DMS153 treated with DMSO at 0.1 percent for 48 hours (cell line): ENCODE measurements at regions not wholly inside any gene's neighbourhood (a gene's known extent, or its start where the extent isn't known, plus 50 kb on each side); places are given as distances from the start of the nearest gene placed in this dataset.

Experiments used
- DNase-seq: peaks from one replicate; lab custom pipeline; 2025; ENCODE audit not compliant: unreplicated experiment; lab: John Stamatoyannopoulos, UW

DNA sequence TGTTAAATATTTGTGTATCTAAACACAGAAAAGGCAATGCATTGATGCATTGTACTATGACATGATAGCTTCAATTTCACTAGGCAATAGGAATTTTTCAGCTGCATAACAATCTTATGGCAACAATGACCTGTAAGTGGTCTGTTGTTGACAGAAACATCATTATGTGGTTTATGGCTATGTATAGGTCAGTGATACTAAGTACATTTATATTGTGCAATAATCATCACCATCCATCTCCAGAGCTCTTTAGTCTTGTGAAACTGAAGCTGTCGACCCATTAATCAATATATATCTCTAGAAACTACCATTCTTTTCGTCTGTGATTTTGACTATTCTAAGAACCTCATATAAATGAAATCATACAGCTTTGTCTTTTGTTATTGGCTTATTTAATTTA lies 200.1 kb upstream of the ZNF717 start:
- no peak for DNase-seq

DNA sequence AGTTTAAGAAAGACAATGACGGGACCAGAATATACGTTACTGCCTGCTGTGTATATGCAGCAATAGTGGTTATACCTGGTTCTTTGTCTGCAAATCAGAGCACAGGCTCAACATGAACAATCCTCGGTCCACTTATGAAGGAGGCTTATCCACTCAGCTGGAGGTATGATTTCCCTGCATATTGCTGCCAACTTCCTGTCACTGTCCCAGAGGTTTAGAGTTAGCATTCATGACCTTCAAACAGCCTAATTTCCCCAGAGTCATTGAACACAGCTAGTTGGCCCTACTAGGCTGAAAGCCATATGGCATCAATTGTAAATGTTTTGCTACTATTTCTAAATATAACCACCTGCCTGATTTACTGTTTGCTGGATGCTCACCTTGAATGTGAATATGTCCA lies 224.9 kb upstream of the ZNF717 start:
- DNase-seq = no peak

DNA sequence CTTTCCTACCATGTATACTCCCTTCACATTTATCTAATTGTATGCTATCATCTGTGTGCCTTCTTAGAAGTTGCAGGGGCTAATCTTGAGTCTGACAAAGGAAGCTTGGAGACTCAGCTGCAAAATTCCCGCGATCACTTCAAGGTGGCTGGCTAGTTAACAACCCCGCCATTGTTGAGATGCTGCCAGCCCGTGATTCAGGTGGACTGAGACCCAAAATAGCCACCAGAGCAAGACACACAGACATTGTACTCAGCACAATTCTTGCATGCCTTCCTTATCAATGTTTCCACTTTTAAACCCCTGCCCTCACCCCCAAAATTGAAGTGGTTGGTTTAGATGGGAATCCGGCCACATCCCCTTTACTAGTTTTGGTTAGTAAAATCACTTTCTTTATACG lies 225.8 kb upstream of the ZNF717 start:
- no peak for DNase-seq

GRCh38 chr3:76015496-76015895 lies 230.1 kb upstream of the ZNF717 start:
- DNase-seq = no peak

- no peak for DNase-seq
Measured at GRCh38 chr3:76016111-76016510, 230.8 kb upstream of the ZNF717 start.

DNA sequence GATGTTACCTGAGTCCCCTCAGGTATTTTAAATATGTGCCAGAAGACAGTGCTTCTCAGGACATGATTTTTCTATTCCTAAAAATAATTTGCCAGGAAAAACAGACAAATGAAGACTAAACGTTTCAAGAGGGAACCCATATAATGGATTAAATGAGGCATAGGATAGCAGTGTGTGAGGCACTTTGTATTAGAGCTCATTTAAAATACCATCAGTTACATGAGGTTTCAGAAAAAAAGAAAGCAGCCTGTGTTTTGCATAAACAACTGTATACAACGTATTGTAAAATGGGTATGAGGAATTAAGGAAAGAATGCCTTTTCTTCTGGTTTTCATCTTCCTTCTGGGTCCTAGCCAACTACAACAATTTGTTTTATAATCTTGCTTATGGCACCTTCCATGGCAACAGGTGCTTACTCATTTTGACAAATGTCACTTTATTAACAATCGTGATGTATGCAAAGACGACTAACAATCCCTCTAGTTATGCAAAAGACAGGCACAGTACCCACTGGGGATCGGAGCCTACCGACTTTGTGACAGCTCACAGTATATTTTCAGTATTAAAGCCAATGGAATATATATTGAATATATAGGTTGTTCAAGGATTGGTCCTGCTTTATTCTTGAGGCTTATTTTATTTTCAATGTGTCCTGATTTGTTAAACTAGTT lies 231.6 kb upstream of the ZNF717 start:
- no peak for DNase-seq

DNA sequence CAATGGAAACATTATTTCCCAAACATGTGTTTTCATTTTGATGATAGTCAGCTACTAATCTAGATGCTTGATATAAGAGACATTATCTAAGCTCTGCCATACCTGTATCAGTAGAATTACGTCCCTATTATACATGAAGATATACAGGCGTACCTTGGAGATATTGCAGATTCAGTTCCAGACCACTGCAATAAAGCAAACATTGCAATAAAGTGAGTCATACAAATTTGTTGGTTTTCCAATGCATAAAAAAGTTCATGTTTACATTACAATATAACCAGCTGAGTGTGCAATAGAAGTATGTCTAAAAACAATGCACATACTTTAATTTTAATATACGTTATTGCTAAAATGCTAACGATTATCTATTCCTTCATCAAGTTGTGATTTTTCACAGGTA lies 236.0 kb upstream of the ZNF717 start:
- no peak for DNase-seq

GRCh38 chr3:76024640-76025039 lies 239.3 kb upstream of the ZNF717 start:
- no peak for DNase-seq

DNA sequence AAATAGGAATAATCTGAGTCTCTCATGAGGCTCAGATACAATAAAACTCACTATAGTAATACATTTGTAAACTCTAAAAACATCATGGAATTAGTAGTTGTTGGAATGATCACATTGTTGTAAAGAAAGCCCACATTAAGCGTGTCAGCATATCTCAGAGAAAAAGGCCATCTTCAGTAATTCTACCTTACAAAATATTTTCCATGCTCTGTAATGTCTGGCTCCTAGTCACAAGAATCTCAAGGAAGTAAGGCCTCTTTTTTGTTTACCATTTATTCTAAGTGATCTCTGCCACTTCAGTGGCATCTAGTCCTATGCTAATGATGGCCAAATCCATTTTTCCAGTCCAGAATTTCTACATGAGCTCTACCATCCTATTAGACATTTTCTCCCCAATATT lies 240.2 kb upstream of the ZNF717 start:
- no peak for DNase-seq

- no peak for DNase-seq
Measured at GRCh38 chr3:76026379-76026778, 241.0 kb upstream of the ZNF717 start.

GRCh38 chr3:76028774-76029173 lies 243.4 kb upstream of the ZNF717 start:
- no peak for DNase-seq

GRCh38 chr3:76034649-76035048 lies 249.3 kb upstream of the ZNF717 start:
- DNase-seq = no peak

- no peak for DNase-seq
Measured at GRCh38 chr3:76035117-76035516, 249.8 kb upstream of the ZNF717 start.

DNA sequence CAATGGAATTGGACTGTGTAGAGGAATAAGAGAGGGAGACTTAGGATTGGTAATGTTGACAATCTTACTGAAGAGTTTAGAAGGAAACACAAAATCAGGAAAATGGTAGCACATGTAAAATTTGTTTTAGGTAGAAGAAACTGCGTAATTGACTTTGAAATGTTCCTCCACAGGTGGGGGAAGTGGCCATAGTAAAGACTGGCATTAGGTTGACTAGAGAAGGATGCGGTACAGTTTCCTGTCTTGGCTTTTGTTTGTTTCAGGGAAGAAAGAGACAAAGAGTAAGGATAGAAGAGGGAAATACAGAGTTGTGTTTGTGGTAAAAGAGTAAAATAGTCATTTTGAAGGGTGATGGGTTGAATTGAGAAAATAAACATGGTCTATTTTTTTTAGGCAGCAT lies 253.6 kb upstream of the ZNF717 start:
- DNase-seq = no peak

DNA sequence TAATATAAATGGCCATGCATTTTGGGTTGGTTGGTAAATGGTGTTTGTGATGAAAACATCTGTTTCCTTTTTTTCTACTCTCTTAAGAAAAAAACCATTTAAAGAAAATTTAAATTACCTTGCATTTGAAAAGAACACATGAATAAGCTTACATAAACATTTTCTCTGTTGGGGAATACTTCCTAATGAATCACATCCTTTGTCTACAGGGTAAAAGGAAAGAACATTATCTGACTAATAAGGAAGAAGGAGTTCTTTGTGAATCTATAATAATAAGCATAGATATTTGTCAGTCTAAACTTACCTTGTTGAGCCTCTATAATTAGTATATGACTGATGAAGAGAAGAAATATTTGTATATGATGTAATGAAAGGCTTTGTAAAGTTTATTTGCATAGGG lies 254.1 kb upstream of the ZNF717 start:
- DNase-seq = no peak

DNA sequence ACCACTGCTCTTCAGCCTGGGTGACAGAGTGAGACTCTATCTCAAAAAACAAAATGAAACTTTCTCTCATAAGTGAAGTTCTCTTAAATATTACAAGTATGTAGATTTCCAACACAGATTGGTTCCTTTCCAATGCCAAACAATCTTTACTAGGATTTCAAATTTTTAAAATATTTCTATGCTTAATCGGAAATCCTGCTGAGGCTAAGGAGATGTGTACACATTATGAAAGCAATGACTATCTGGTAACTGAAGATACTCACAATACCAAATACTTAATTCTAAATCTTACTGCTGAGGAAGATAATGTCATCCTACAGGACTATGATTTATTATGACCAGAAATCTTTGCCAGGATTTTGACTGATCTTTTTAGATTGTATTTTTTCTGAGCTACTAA lies 255.6 kb upstream of the ZNF717 start:
- no peak for DNase-seq

GRCh38 chr3:76043746-76044145 lies 258.4 kb upstream of the ZNF717 start:
- DNase-seq = no peak

DNA sequence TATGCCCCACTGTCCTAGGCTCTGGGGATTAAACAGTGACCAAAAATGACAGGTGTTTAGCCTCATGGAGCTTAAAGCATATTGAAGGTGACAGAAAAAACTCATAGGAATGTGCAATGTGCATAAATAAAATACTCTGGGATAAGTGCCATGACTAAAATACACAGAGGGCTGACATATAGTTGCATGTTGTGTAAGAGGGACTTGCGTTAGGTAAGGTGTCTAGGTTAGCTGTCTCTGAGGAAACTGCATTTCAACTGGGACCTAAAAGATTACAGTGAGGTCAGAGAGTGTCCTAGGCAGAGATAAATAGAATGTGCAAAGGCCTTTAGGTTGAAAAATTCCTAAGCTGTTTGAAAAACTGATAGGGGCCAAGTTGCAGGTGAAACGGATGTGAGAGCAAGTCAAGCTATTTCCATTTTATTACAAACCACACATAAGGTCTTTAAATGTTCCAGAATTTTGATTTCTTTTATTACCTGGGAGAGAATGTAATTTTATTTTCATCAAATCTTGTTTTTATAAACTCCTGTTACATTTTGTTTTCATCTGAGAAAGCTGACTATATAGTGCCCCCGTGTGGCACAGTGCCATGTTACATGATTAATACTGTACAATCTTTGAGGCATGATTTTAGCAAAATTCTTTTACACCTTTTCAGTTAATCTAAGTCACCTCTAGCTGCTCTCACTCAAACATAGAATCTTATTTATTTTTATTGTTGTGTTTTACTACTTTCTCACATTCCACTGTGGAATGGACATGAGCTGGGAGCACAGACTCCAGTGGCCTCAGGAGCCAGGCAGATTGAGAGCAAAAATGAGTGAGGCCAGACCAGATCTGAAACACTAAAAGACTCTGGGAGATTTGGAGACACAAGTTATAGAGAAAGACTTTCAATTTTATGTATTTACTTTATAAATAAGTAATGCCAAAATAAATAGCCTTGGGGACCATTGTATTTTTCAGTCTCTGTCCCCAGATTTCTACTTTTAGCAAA lies 259.6 kb upstream of the ZNF717 start:
- no peak for DNase-seq

GRCh38 chr3:76047368-76047767 lies 262.0 kb upstream of the ZNF717 start:
- no peak for DNase-seq

GRCh38 chr3:76049776-76050175 lies 264.4 kb upstream of the ZNF717 start:
- DNase-seq = no peak

DNA sequence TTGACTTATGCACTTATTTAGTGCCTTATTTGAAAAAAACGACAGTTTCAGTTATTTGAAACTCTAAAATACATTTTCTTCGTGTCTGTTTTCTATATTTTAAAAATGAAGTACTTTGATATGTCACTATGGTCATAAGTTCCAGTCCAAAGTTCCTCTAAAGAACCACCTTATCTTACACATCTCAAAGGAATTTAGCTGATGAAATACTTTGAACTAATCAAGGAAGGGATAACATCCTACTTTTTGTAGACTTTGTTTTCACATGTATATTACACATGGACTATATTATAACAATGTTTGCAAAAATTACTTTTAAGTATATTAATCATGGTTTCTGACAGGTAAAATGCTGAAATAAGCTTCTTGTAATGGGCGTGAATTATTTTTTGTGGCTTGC lies 265.8 kb upstream of the ZNF717 start:
- no peak for DNase-seq

GRCh38 chr3:76054404-76054803 lies 269.1 kb upstream of the ZNF717 start:
- DNase-seq = no peak
